ENCODE measurements at regions not wholly inside any gene's neighbourhood (a gene's known extent, or its start where the extent isn't known, plus 50 kb on each side); places are given as distances from the start of the nearest gene placed in this dataset.
A peak's percentile ranks its signal among the peaks of the same experiment; 100 is the strongest.

DNA sequence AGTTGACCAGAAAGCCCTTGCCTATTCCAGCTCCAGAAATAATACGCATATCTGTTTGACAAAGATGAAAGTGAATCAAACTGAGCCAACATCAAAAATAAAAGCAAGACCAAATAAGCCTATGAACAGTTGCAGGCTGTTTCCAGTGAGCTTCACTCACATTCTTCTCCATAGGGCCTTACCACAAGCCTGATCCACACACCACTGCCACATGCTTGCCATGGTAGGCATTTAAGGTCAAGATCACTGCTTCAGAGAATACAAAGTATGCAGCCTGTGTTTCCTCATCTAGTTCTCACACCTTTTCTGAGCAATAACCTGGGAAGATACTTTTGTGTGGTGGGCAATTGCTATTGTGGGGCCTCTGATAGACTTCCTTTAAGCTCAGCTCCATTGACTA is 1060.2 kb downstream of the CDH11 start:
- peaks cover 6% of the 10 kb centered on the region for H3K9me3 Mint-ChIP-seq (ENCODE audit: unreplicated experiment)
- TF ChIP-seq, protein P1, sequence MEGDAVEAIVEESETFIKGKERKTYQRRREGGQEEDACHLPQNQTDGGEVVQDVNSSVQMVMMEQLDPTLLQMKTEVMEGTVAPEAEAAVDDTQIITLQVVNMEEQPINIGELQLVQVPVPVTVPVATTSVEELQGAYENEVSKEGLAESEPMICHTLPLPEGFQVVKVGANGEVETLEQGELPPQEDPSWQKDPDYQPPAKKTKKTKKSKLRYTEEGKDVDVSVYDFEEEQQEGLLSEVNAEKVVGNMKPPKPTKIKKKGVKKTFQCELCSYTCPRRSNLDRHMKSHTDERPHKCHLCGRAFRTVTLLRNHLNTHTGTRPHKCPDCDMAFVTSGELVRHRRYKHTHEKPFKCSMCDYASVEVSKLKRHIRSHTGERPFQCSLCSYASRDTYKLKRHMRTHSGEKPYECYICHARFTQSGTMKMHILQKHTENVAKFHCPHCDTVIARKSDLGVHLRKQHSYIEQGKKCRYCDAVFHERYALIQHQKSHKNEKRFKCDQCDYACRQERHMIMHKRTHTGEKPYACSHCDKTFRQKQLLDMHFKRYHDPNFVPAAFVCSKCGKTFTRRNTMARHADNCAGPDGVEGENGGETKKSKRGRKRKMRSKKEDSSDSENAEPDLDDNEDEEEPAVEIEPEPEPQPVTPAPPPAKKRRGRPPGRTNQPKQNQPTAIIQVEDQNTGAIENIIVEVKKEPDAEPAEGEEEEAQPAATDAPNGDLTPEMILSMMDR (IDR thresholded peaks at IDR 0.05), result no peak
- DNase-seq (ENCODE audit: extremely low spot score, unreplicated experiment), result no peak
- no peak overlapping the region for H3K27ac Mint-ChIP-seq (ENCODE audit: unreplicated experiment)
- no peaks in the 10 kb centered on the region for H3K36me3 Mint-ChIP-seq (ENCODE audit: unreplicated experiment)
- H3K27me3 Mint-ChIP-seq (ENCODE audit: unreplicated experiment), result no peaks in the 10 kb centered on the region
- H3K4me3 Mint-ChIP-seq (ENCODE audit: unreplicated experiment), result no peak overlapping the region
- peaks cover 3% of the 10 kb centered on the region for H3K4me1 Mint-ChIP-seq (ENCODE audit: unreplicated experiment)

DNA sequence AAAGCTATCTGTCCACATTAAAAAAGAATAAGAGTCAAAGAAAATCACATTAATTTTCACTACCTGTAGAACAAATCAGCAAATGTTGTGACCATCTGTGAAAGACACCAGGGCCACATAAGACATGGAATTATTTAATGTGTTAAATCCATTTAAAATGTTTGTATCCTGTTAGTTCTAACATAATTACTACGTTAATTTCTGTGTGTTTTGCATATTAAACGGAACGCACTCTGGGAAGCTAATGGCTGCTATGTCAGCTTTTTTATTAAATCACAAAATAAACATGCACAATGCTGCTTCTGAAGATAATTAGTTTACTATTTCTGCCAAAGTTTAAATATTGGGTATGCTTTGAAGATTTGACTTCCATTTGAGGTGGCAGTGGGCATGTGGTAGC is 1061.2 kb downstream of the CDH11 start:
- Mint-ChIP-seq H3K9me3 (ENCODE audit: unreplicated experiment) (peaks cover 6% of the 10 kb centered on the region), H3K27ac (ENCODE audit: unreplicated experiment) (no peak overlapping the region), H3K4me3 (ENCODE audit: unreplicated experiment) (no peak overlapping the region), H3K27me3 (ENCODE audit: unreplicated experiment) (no peaks in the 10 kb centered on the region), H3K36me3 (ENCODE audit: unreplicated experiment) (no peaks in the 10 kb centered on the region), H3K4me1 (ENCODE audit: unreplicated experiment) (peaks cover 9% of the 10 kb centered on the region)
- no peak for DNase-seq (ENCODE audit: extremely low spot score, unreplicated experiment)
- TF ChIP-seq, protein P1 (IDR thresholded peaks at IDR 0.05), result no peak

DNA sequence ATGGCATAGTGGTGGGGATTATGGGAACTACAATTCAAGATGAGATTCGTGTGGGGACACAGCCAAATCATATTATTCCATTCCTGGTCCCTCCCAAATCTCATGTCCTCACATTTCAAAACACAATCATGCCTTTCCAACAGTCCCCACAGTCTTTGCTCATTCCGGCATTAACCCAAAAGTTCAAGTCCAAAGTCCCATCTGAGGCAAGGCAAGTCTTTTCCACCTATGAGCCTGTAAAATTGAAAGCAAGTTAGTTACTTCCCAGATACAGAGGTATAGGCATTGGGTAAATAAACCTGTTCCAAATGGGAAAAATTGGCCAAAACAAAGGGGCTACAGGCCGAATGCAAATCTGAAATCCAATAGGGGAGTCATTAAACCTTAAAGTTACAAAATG is 1063.2 kb downstream of the CDH11 start:
- TF ChIP-seq, protein P1 (IDR thresholded peaks at IDR 0.05), result no peak

DNA sequence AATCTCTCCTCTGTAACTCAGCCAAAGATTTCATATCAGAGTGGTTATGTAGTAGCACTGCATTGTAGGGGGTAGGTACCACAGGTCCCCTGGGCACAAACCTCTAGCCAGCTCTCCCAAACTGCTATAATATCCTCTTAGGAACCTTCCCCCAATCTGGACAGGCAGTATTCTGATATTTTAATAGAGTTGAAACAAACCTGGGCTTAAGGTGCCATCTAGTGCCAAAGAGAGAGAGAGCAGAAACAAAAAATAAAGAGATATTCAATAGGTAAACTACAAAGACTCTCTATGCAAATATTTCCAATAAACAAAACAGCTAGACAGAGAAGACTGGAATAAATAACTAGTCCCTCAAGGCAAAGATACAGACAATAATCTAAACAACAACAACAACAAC is 1070.0 kb downstream of the CDH11 start:
- peak overlapping the region; percentile 48 for H3K27ac Mint-ChIP-seq (ENCODE audit: unreplicated experiment)
- TF ChIP-seq, protein P1 (IDR thresholded peaks at IDR 0.05), result peak; percentile 42
- H3K4me3 Mint-ChIP-seq (ENCODE audit: unreplicated experiment), result no peak overlapping the region
- H3K36me3 Mint-ChIP-seq (ENCODE audit: unreplicated experiment), result peaks cover 13% of the 10 kb centered on the region
- peaks cover 22% of the 10 kb centered on the region for H3K9me3 Mint-ChIP-seq (ENCODE audit: unreplicated experiment)
- peaks cover 21% of the 10 kb centered on the region for H3K4me1 Mint-ChIP-seq (ENCODE audit: unreplicated experiment)
- peaks cover 3% of the 10 kb centered on the region for H3K27me3 Mint-ChIP-seq (ENCODE audit: unreplicated experiment)
- no peak for DNase-seq (ENCODE audit: extremely low spot score, unreplicated experiment)

More for the DNA sequence above, 1063.2 kb downstream of the CDH11 start:
- DNase-seq (ENCODE audit: extremely low spot score, unreplicated experiment), result no peak
- Mint-ChIP-seq H3K27me3 (ENCODE audit: unreplicated experiment) (no peaks in the 10 kb centered on the region), H3K4me1 (ENCODE audit: unreplicated experiment) (peaks cover 9% of the 10 kb centered on the region), H3K27ac (ENCODE audit: unreplicated experiment) (no peak overlapping the region), H3K36me3 (ENCODE audit: unreplicated experiment) (peaks cover under 1% of the 10 kb centered on the region), H3K9me3 (ENCODE audit: unreplicated experiment) (peaks cover 7% of the 10 kb centered on the region), H3K4me3 (ENCODE audit: unreplicated experiment) (no peak overlapping the region)

DNA sequence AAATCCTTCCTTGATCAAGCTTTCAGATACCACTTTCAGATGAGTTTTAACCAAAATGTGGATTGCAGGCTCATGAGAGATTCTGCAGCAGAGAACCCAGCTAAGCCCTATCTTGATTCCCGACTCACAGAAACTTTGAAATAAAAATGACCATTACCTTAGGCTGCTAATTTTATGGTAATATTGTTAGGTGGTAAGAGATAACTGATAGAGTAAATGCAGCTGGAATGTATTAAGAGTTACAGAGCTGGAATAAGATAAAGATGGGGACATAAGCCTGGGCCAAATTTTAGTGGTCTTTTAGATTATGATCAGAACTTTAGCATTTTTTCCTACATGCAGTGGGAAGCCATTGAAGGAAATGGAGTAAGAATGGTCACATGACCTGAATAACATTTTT is 1074.0 kb downstream of the CDH11 start:
- TF ChIP-seq, protein P1 (IDR thresholded peaks at IDR 0.05), result no peak
- DNase-seq (ENCODE audit: extremely low spot score, unreplicated experiment), result no peak
- Mint-ChIP-seq H3K36me3 (ENCODE audit: unreplicated experiment) (peaks cover 6% of the 10 kb centered on the region), H3K9me3 (ENCODE audit: unreplicated experiment) (peaks cover 21% of the 10 kb centered on the region), H3K27ac (ENCODE audit: unreplicated experiment) (no peak overlapping the region), H3K4me1 (ENCODE audit: unreplicated experiment) (peaks cover 5% of the 10 kb centered on the region), H3K27me3 (ENCODE audit: unreplicated experiment) (peaks cover 9% of the 10 kb centered on the region), H3K4me3 (ENCODE audit: unreplicated experiment) (no peak overlapping the region)
